ENCODE measurements at regions not wholly inside any gene's neighbourhood (a gene's known extent, or its start where the extent isn't known, plus 50 kb on each side); places are given as distances from the start of the nearest gene placed in this dataset.
"Not testable (repeated sequence)": the region's sequence is repeated elsewhere in the genome, so short reads cannot be mapped to it uniquely, and the experiment has no call there.

DNA sequence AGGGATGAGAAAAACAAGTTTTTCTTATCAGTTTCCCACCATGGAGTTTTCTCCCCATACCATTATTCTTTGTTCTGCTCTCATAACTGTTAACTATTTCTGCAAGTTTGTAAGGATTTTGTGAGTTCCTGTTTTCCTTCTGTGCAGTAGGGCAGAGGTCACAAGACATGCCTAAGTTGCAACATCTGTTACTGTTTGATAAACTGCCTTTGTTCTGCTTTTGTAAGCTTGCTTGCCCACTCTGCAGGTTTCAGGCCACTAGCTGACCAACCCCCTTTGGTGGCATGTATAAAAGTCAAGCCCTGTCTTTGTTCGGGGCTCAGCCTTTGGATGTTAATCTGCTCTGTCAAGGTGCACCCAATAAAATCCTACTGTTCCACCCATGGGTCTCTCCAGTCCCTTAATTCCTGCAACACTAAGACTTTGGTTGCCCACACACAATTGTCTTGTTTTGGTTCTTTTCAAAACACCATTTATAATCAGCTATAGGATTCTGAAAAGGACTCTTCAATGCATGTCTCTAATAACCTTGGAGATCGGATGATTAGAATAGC lies 545.4 kb downstream of the CDH9 start:
- no peak for DNase-seq
- Histone ChIP-seq H3K4me3 (ENCODE audit: low read length) (peak overlapping the region; percentile 27), H3K27me3 (ENCODE audit: control insufficient read depth, insufficient read depth, low read length, poor library complexity, severe bottlenecking) (no peaks in the 10 kb centered on the region), H3K4me1 (ENCODE audit: control insufficient read depth, insufficient read depth, low read length) (no peaks in the 10 kb centered on the region), H3K9me3 (ENCODE audit: control insufficient read depth, low read length) (peaks cover 38% of the 10 kb centered on the region), H3K9ac (ENCODE audit: extremely low read depth, low read length, poor library complexity, severe bottlenecking) (no peak overlapping the region), H3K27ac (ENCODE audit: low read depth, low read length) (no peak overlapping the region), H3K36me3 (ENCODE audit: control insufficient read depth, insufficient read depth, low read length) (no peaks in the 10 kb centered on the region)
- TF ChIP-seq, protein P1, sequence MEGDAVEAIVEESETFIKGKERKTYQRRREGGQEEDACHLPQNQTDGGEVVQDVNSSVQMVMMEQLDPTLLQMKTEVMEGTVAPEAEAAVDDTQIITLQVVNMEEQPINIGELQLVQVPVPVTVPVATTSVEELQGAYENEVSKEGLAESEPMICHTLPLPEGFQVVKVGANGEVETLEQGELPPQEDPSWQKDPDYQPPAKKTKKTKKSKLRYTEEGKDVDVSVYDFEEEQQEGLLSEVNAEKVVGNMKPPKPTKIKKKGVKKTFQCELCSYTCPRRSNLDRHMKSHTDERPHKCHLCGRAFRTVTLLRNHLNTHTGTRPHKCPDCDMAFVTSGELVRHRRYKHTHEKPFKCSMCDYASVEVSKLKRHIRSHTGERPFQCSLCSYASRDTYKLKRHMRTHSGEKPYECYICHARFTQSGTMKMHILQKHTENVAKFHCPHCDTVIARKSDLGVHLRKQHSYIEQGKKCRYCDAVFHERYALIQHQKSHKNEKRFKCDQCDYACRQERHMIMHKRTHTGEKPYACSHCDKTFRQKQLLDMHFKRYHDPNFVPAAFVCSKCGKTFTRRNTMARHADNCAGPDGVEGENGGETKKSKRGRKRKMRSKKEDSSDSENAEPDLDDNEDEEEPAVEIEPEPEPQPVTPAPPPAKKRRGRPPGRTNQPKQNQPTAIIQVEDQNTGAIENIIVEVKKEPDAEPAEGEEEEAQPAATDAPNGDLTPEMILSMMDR (conservative IDR thresholded peaks at IDR 0.05) = no peak
- WGBS, 2 experiments (ENCODE audit: insufficient coverage in 1 of 2, insufficient read length in 1 of 2) = 93 to 100% methylated on average over 1 to 2 of the region's 2 CpGs
- no peak overlapping the region for H3K4me3 Mint-ChIP-seq
- H3K27me3 Mint-ChIP-seq (ENCODE audit: insufficient read depth) = no peaks in the 10 kb centered on the region
- no peak overlapping the region for H3K27ac Mint-ChIP-seq
- peaks cover 37% of the 10 kb centered on the region for H3K9me3 Mint-ChIP-seq
- H3K4me1 Mint-ChIP-seq = no peaks in the 10 kb centered on the region
- no peaks in the 10 kb centered on the region for H3K36me3 Mint-ChIP-seq (ENCODE audit: low read depth)

DNA sequence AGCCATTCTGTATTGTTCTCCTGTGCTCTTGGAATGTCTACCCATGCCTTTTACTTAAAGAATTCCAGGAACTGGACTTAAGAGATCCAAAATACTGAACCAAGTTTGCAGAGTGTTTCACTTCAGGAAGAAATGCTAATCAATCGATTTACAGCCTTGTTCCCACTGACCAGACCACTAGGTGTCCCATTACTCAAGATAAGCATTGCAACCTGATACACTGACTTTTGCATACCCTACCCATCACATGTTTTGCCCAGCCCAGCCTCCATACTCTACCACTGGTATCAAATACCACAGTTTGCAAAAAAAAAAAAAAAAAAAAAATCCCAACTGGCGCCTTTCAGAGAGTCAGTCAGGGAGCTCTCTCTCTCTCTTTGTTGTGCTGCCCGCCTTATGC lies 550.8 kb downstream of the CDH9 start:
- H3K36me3 ChIP-seq (ENCODE audit: control insufficient read depth, insufficient read depth, low read length) = no peaks in the 10 kb centered on the region
- H3K9me3 ChIP-seq (ENCODE audit: control insufficient read depth, low read length) = peaks cover 8% of the 10 kb centered on the region
- TF ChIP-seq, protein P1 (conservative IDR thresholded peaks at IDR 0.05) = peak; percentile 51
- peaks cover 4% of the 10 kb centered on the region for H3K4me1 ChIP-seq (ENCODE audit: control insufficient read depth, insufficient read depth, low read length)
- H3K4me1 Mint-ChIP-seq = peaks cover 8% of the 10 kb centered on the region
- no peaks in the 10 kb centered on the region for H3K27me3 ChIP-seq (ENCODE audit: control insufficient read depth, insufficient read depth, low read length, poor library complexity, severe bottlenecking)
- peak; percentile 59 for DNase-seq
- 90 to 95% methylated on average over 1 to 3 of the region's 3 CpGs for WGBS, 2 experiments (ENCODE audit: insufficient coverage in 1 of 2, insufficient read length in 1 of 2)
- H3K27me3 Mint-ChIP-seq (ENCODE audit: insufficient read depth) = no peaks in the 10 kb centered on the region
- H3K9ac ChIP-seq (ENCODE audit: extremely low read depth, low read length, poor library complexity, severe bottlenecking) = no peak overlapping the region
- H3K9me3 Mint-ChIP-seq = peaks cover 14% of the 10 kb centered on the region
- no peak overlapping the region for H3K27ac ChIP-seq (ENCODE audit: low read depth, low read length)
- H3K4me3 Mint-ChIP-seq = no peak overlapping the region
- no peak overlapping the region for H3K4me3 ChIP-seq (ENCODE audit: low read length)
- no peaks in the 10 kb centered on the region for H3K36me3 Mint-ChIP-seq (ENCODE audit: low read depth)
- H3K27ac Mint-ChIP-seq = no peak overlapping the region

DNA sequence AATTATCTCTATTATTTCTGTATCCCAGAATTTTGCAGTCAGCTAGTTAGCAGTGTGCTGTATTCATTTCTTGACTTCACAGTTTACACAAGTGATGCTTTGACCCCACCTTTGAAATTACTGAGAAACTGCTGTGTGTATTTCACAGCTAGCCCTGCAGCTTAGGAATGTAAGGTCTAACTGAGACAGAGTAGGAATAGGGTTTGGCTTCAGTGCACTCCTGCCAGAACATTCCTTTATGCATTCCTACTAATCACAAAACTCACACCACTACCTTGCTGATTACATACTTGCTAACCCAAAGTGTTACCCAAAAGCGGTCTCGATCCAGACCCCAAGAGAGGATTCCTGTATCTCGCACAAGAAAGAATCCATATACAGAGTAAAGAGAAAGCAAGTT lies 551.8 kb downstream of the CDH9 start:
- Histone ChIP-seq H3K27me3 (ENCODE audit: control insufficient read depth, insufficient read depth, low read length, poor library complexity, severe bottlenecking) (no peaks in the 10 kb centered on the region), H3K9ac (ENCODE audit: extremely low read depth, low read length, poor library complexity, severe bottlenecking) (no peak overlapping the region), H3K4me3 (ENCODE audit: low read length) (no peak overlapping the region), H3K27ac (ENCODE audit: low read depth, low read length) (no peak overlapping the region), H3K4me1 (ENCODE audit: control insufficient read depth, insufficient read depth, low read length) (peaks cover 4% of the 10 kb centered on the region), H3K36me3 (ENCODE audit: control insufficient read depth, insufficient read depth, low read length) (no peaks in the 10 kb centered on the region), H3K9me3 (ENCODE audit: control insufficient read depth, low read length) (no peaks in the 10 kb centered on the region)
- no peak overlapping the region for H3K27ac Mint-ChIP-seq
- DNase-seq = no peak
- H3K36me3 Mint-ChIP-seq (ENCODE audit: low read depth) = no peaks in the 10 kb centered on the region
- H3K4me3 Mint-ChIP-seq = no peak overlapping the region
- no peaks in the 10 kb centered on the region for H3K27me3 Mint-ChIP-seq (ENCODE audit: insufficient read depth)
- H3K9me3 Mint-ChIP-seq = peaks cover 12% of the 10 kb centered on the region
- TF ChIP-seq, protein P1 (conservative IDR thresholded peaks at IDR 0.05) = no peak
- peaks cover 8% of the 10 kb centered on the region for H3K4me1 Mint-ChIP-seq
- 93% methylated on average over 3 of the region's 3 CpGs; no CpG with 5 or more reads in 1 of the 2 experiments for WGBS, 2 experiments (ENCODE audit: insufficient coverage in 1 of 2, insufficient read length in 1 of 2)

DNA sequence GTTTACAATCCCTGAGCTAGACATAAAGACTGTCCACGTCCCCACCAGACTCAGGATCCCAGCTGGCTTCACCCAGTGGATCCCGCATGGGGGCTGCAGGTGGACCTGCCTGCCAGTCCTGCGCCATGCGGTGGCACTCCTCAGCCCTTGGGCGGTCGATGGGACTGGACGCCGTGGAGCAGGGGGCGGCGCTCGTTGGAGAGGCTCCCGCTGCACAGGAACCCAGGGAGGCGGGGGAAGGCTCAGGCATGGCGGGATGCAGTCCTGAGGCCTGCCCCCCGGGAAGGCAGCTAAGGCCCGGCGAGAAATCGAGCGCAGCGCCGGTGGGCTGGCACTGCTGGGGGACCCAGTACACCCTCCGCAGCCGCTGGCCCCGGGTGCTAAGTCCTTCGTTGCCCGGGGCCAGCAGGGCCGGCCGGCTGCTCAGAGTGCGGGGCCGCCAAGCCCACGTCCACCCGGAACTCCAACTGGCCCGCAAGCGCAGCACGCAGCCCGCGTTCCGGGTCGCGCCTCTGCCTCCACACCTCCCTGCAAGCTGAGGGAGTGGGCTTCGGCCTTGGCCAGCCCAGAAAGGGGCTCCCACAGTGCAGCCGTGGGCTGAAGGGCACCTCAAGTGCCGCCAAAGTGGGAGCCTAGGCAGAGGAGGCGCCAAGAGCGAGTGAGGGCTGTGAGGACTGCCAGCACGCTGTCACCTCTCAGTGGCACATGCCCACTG lies 553.1 kb downstream of the CDH9 start:
- H3K36me3 ChIP-seq (ENCODE audit: control insufficient read depth, insufficient read depth, low read length); H3K4me1 Mint-ChIP-seq; H3K9me3 ChIP-seq (ENCODE audit: control insufficient read depth, low read length); H3K36me3 Mint-ChIP-seq (ENCODE audit: low read depth); H3K4me3 ChIP-seq (ENCODE audit: low read length); H3K4me1 ChIP-seq (ENCODE audit: control insufficient read depth, insufficient read depth, low read length); H3K27me3 ChIP-seq (ENCODE audit: control insufficient read depth, insufficient read depth, low read length, poor library complexity, severe bottlenecking); H3K4me3 Mint-ChIP-seq; H3K9ac ChIP-seq (ENCODE audit: extremely low read depth, low read length, poor library complexity, severe bottlenecking); DNase-seq; H3K27ac ChIP-seq (ENCODE audit: low read depth, low read length); H3K9me3 Mint-ChIP-seq; H3K27ac Mint-ChIP-seq; H3K27me3 Mint-ChIP-seq (ENCODE audit: insufficient read depth): not testable (repeated sequence)
- WGBS, 2 experiments (ENCODE audit: insufficient coverage in 1 of 2, insufficient read length in 1 of 2) = 89 to 94% methylated on average over 7 to 46 of the region's 46 CpGs

Data from endodermal cell (in vitro differentiated cells).